HG03521 (cell line): ENCODE measurements at regions not wholly inside any gene's neighbourhood (a gene's known extent, or its start where the extent isn't known, plus 50 kb on each side); places are given as distances from the start of the nearest gene placed in this dataset.

Source experiments
- ATAC-seq: cut with Tn5 transposase; IDR thresholded peaks from one replicate; pipeline ENCODE4 v1.9.1; 2021; ENCODE audit warnings: mild to moderate bottlenecking, moderate library complexity; ENCODE audit not compliant: unreplicated experiment

- no peak for ATAC-seq
Observed at GRCh38 chr10:44244745-44245600, 139.9 kb downstream of the CXCL12 start.

GRCh38 chr10:44243851-44244510 is 140.9 kb downstream of the CXCL12 start:
- ATAC-seq: no peak

- ATAC-seq: no peak
Observed at GRCh38 chr10:44242826-44243225, 142.1 kb downstream of the CXCL12 start.

- ATAC-seq: no peak
Observed at GRCh38 chr10:44242091-44242490, 142.8 kb downstream of the CXCL12 start.

GRCh38 chr10:44240584-44241205 is 144.2 kb downstream of the CXCL12 start:
- no peak for ATAC-seq

- no peak for ATAC-seq
Observed at GRCh38 chr10:44238212-44238611, 146.7 kb downstream of the CXCL12 start.

- ATAC-seq: no peak
Observed at GRCh38 chr10:44237364-44238049, 147.4 kb downstream of the CXCL12 start.

GRCh38 chr10:44235363-44235762 is 149.5 kb downstream of the CXCL12 start:
- ATAC-seq: no peak

- no peak for ATAC-seq
Observed at GRCh38 chr10:44234483-44234875, 150.4 kb downstream of the CXCL12 start.

- no peak for ATAC-seq
Observed at GRCh38 chr10:44233561-44234482, 151.1 kb downstream of the CXCL12 start.

GRCh38 chr10:44217274-44217820 is 167.6 kb downstream of the CXCL12 start:
- no peak for ATAC-seq

- ATAC-seq: no peak
Observed at GRCh38 chr10:44216073-44216472, 168.8 kb downstream of the CXCL12 start.

- no peak for ATAC-seq
Observed at GRCh38 chr10:44209811-44210210, 175.1 kb downstream of the CXCL12 start.

- no peak for ATAC-seq
Observed at GRCh38 chr10:44207160-44207559, 177.7 kb downstream of the CXCL12 start.

- no peak for ATAC-seq
Observed at GRCh38 chr10:44206127-44206818, 178.6 kb downstream of the CXCL12 start.

GRCh38 chr10:44205067-44205466 is 179.8 kb downstream of the CXCL12 start:
- no peak for ATAC-seq

- ATAC-seq: no peak
Observed at GRCh38 chr10:44203535-44203934, 181.4 kb downstream of the CXCL12 start.

GRCh38 chr10:44202952-44203351 is 181.9 kb downstream of the CXCL12 start:
- ATAC-seq: no peak

- no peak for ATAC-seq
Observed at GRCh38 chr10:44201656-44202055, 183.2 kb downstream of the CXCL12 start.
